H9 (cell line): ENCODE measurements at regions not wholly inside any gene's neighbourhood (a gene's known extent, or its start where the extent isn't known, plus 50 kb on each side); places are given as distances from the start of the nearest gene placed in this dataset.

Experiments used
- DNase-seq: peaks from one replicate; pipeline ENCODE4 v3.0.0-alpha.2; 2017
- H2AFZ ChIP-seq: one replicate; pipeline ENCODE4 v1.6.1; 2013; ENCODE audit warnings: mild to moderate bottlenecking, low read length, control low read depth, moderate library complexity
- H2AK5ac ChIP-seq: 2 replicates; pipeline ENCODE4 v1.6.1; 2013; ENCODE audit warnings: low read length, control low read depth, mixed read lengths; ENCODE audit not compliant: insufficient read length
- H2BK120ac ChIP-seq: one replicate; pipeline ENCODE4 v1.6.1; 2013; ENCODE audit warnings: low read depth, mild to moderate bottlenecking, low read length, control low read depth, inconsistent platforms; ENCODE audit not compliant: poor library complexity, severe bottlenecking
- H2BK12ac ChIP-seq: 2 replicates; pipeline ENCODE4 v1.6.1; 2013; ENCODE audit warnings: low read length, control low read depth, mixed read lengths, low read depth; ENCODE audit not compliant: insufficient read length
- H2BK15ac ChIP-seq: 2 replicates; pipeline ENCODE4 v1.6.1; 2013; ENCODE audit warnings: low read depth, low read length, control low read depth
- H2BK20ac ChIP-seq: one replicate; pipeline ENCODE4 v1.6.1; 2013; ENCODE audit warnings: low read depth, mild to moderate bottlenecking, low read length, control low read depth, inconsistent platforms; ENCODE audit not compliant: poor library complexity, severe bottlenecking
- H2BK5ac ChIP-seq: 2 replicates; pipeline ENCODE4 v1.6.1; 2013; ENCODE audit warnings: low read length, control low read depth, mixed read lengths; ENCODE audit not compliant: insufficient read length
- H3K14ac ChIP-seq: 2 replicates; pipeline ENCODE4 v1.6.1; 2013; ENCODE audit warnings: low read length, control low read depth; ENCODE audit not compliant: insufficient read depth
- H3K18ac ChIP-seq: 2 replicates; pipeline ENCODE4 v1.6.1; 2013; ENCODE audit warnings: low read depth, mild to moderate bottlenecking, mixed read lengths, low read length, control low read depth; ENCODE audit not compliant: insufficient read length
- H3K23ac ChIP-seq: 2 replicates; pipeline ENCODE4 v1.6.1; 2013; ENCODE audit warnings: low read length, control low read depth, mixed read lengths, low read depth; ENCODE audit not compliant: insufficient read length
- H3K23me2 ChIP-seq: 2 replicates; pipeline ENCODE4 v1.6.1; 2013; ENCODE audit warnings: low read depth, mild to moderate bottlenecking, mixed read lengths, low read length, control low read depth; ENCODE audit not compliant: insufficient read length, poor library complexity, severe bottlenecking
- H3K27ac ChIP-seq: 2 replicates; pipeline ENCODE4 v1.5.1; 2013; ENCODE audit warnings: low read length, control low read depth, mixed read lengths, low read depth; ENCODE audit not compliant: insufficient read length
- H3K27me3 ChIP-seq: 2 replicates; pipeline ENCODE4 v1.6.1; 2013; ENCODE audit warnings: low read length, control low read depth, inconsistent platforms; ENCODE audit not compliant: insufficient read depth
- H3K4ac ChIP-seq: 2 replicates; pipeline ENCODE4 v1.6.1; 2013; ENCODE audit warnings: low read depth, mild to moderate bottlenecking, control low read depth, inconsistent platforms, low read length, moderate library complexity
- H3K4me1 ChIP-seq: 2 replicates; pipeline ENCODE4 v1.6.1; 2013; ENCODE audit warnings: low read length, control low read depth, inconsistent platforms; ENCODE audit not compliant: insufficient read depth
- H3K4me2 ChIP-seq: 2 replicates; pipeline ENCODE4 v1.6.1; 2013; ENCODE audit warnings: low read length, control low read depth, mixed read lengths; ENCODE audit not compliant: insufficient read length, insufficient read depth
- H3K56ac ChIP-seq: 2 replicates; pipeline ENCODE4 v1.6.1; 2013; ENCODE audit warnings: low read depth, mild to moderate bottlenecking, mixed read lengths, low read length, control low read depth; ENCODE audit not compliant: insufficient read length
- H3K79me1 ChIP-seq: 2 replicates; pipeline ENCODE4 v1.6.1; 2013; ENCODE audit warnings: low read depth, mild to moderate bottlenecking, moderate library complexity, low read length, control low read depth, inconsistent platforms; ENCODE audit not compliant: insufficient read depth, poor library complexity, severe bottlenecking
- H3K79me2 ChIP-seq: 2 replicates; pipeline ENCODE4 v1.6.1; 2013; ENCODE audit warnings: low read length, control low read depth, inconsistent platforms; ENCODE audit not compliant: insufficient read depth
- H3K9ac ChIP-seq: 2 replicates; pipeline ENCODE4 v1.6.1; 2013; ENCODE audit warnings: low read length, control low read depth, mixed read lengths; ENCODE audit not compliant: insufficient read length; ENCODE audit errors: extremely low read depth
- H3K9me3 ChIP-seq: one replicate; pipeline ENCODE4 v1.6.1; 2013; ENCODE audit warnings: low read depth, low read length, inconsistent platforms; ENCODE audit not compliant: control insufficient read depth
- H3T11ph ChIP-seq: one replicate; pipeline ENCODE4 v1.6.1; 2013; ENCODE audit warnings: mild to moderate bottlenecking, low read length, control low read depth, inconsistent platforms
- H4K20me1 ChIP-seq: one replicate; pipeline ENCODE4 v1.6.1; 2013; ENCODE audit not compliant: control insufficient read depth, insufficient read length, insufficient read depth
- H4K5ac ChIP-seq: 2 replicates; pipeline ENCODE4 v1.6.1; 2013; ENCODE audit warnings: low read depth, mild to moderate bottlenecking, mixed read lengths, low read length, control low read depth; ENCODE audit not compliant: insufficient read length
- H4K8ac ChIP-seq: replicated peaks from 2 replicates; pipeline ENCODE4 v1.6.1; 2013; ENCODE audit warnings: low read length, control low read depth, mixed read lengths, low read depth; ENCODE audit not compliant: insufficient read length
- H4K91ac ChIP-seq: 2 replicates; pipeline ENCODE4 v1.6.1; 2013; ENCODE audit warnings: low read depth, mild to moderate bottlenecking, moderate library complexity, mixed read lengths, low read length, control low read depth; ENCODE audit not compliant: insufficient read length
- H3K27ac Mint-ChIP-seq, 3 experiments: 2 replicates in 2 of 3; 3 replicates in 1 of 3; pipeline ENCODE4 v1.8.0; 2020 to 2021; ENCODE audit warnings: mixed read lengths in 3 of 3, mild to moderate bottlenecking in 1 of 3, moderate library complexity in 1 of 3
- H3K27me3 Mint-ChIP-seq: 2 replicates; pipeline ENCODE4 v1.8.0; 2021; ENCODE audit warnings: low read depth, mild to moderate bottlenecking, moderate library complexity, mixed read lengths
- H3K36me3 Mint-ChIP-seq, 3 experiments: 2 replicates in 2 of 3; 3 replicates in 1 of 3; pipeline ENCODE4 v1.8.0; 2020 to 2021; ENCODE audit warnings: low read depth in 3 of 3, mixed read lengths in 3 of 3; ENCODE audit not compliant: insufficient read depth in 1 of 3
- H3K4me1 Mint-ChIP-seq, 2 experiments: 2 replicates each; pipeline ENCODE4 v1.8.0; 2020; ENCODE audit warnings: mixed read lengths in 2 of 2
- H3K4me3 Mint-ChIP-seq, 2 experiments: 2 replicates in 1 of 2; 3 replicates in 1 of 2; pipeline ENCODE4 v1.8.0; 2020 to 2021; ENCODE audit warnings: mild to moderate bottlenecking in 2 of 2, mixed read lengths in 2 of 2, moderate library complexity in 1 of 2
- H3K9me3 Mint-ChIP-seq, 2 experiments: 2 replicates in 1 of 2; 3 replicates in 1 of 2; pipeline ENCODE4 v1.8.0; 2020; ENCODE audit warnings: mild to moderate bottlenecking in 2 of 2, mixed read lengths in 2 of 2, moderate library complexity in 1 of 2
- CTCF ChIP-seq: fragments of 200-600 bp; sonication (generic); conservative IDR thresholded peaks from 3 replicates; pipeline ENCODE4 v1.8.0; 2021; ENCODE audit warnings: antibody characterized with exemption, mild to moderate bottlenecking
- WGBS: extraction: QIAGEN DNeasy Blood & Tissue Kit; methylation state at CpG from one replicate; pipeline ENCODE4 v1.1.7; 2013; ENCODE audit warnings: missing lambda C conversion rate, low lambda C conversion rate, mixed read lengths; ENCODE audit not compliant: insufficient read length; ENCODE audit errors: extremely low coverage; 5-methylcytosine and 5-hydroxymethylcytosine counted together

- Histone ChIP-seq H2BK12ac (no peak overlapping the region), H3K23me2 (no peaks in the 10 kb centered on the region), H3K79me2 (no peaks in the 10 kb centered on the region), H3K79me1 (no peaks in the 10 kb centered on the region), H4K20me1 (no peaks in the 10 kb centered on the region), H2BK120ac (no peak overlapping the region), H3K4me2 (no peak overlapping the region), H3T11ph (no peak overlapping the region), H3K4ac (no peak overlapping the region), H3K4me1 (peaks cover 2% of the 10 kb centered on the region; the same call in 1 of the 2 replicates), H2BK5ac (no peak overlapping the region), H2BK20ac (no peak overlapping the region), H3K56ac (no peak overlapping the region), H3K23ac (no peak overlapping the region), H3K27ac (no peak overlapping the region), H4K8ac (no peak overlapping the region), H3K14ac (no peak overlapping the region), H4K5ac (no peak overlapping the region), H3K18ac (no peak overlapping the region), H3K27me3 (no peaks in the 10 kb centered on the region), H2BK15ac (no peak overlapping the region), H3K9ac (no peak overlapping the region), H2AK5ac (no peak overlapping the region), H2AFZ (no peak overlapping the region), H3K9me3 (no peaks in the 10 kb centered on the region), H4K91ac (no peak overlapping the region)
- DNase-seq: no peak
- Mint-ChIP-seq H3K9me3 (peaks cover 4% of the 10 kb centered on the region in 2 experiments; a peak in 3 of 5 replicates), H3K27ac (peak overlapping the region in 1 of 3 experiments; percentile 81; a peak in 1 of 7 replicates), H3K4me1 (peaks cover 20 to 36% of the 10 kb centered on the region in 2 experiments), H3K4me3 (no peak overlapping the region), H3K36me3 (peaks cover 0 to 5% (median 0%) of the 10 kb centered on the region in 3 experiments; a peak in 3 of 7 replicates), H3K27me3 (peaks cover 3% of the 10 kb centered on the region)
- no CpG with 5 or more reads among the region's 13 CpGs for WGBS
- TF ChIP-seq CTCF: no peak
Measured at GRCh38 chr1:29454616-29455380, 218.5 kb downstream of the PTPRU start.
